MM.1S (cell line): ENCODE measurements at regions not wholly inside any gene's neighbourhood (a gene's known extent, or its start where the extent isn't known, plus 50 kb on each side); places are given as distances from the start of the nearest gene placed in this dataset.

Experiments used
- DNase-seq: peaks from one replicate; pipeline ENCODE4 v3.0.0-alpha.2; 2015
- H2AFZ ChIP-seq: fragments of 300-600 bp; sonication (generic); 2 replicates; pipeline ENCODE4 v1.6.0; 2016; ENCODE audit warnings: antibody characterized with exemption, low read length
- H3F3A ChIP-seq: fragments of 300-600 bp; sonication (generic); 2 replicates; pipeline ENCODE4 v1.6.1; 2016; ENCODE audit warnings: mild to moderate bottlenecking, antibody characterized with exemption, low read length, moderate library complexity, mixed read lengths; ENCODE audit not compliant: insufficient read depth
- H3K27ac ChIP-seq: fragments of 300-600 bp; sonication (generic); 2 replicates; pipeline ENCODE4 v1.5.1; 2016; ENCODE audit warnings: mild to moderate bottlenecking, low read length
- H3K27me3 ChIP-seq: fragments of 300-600 bp; sonication (generic); replicated peaks from 2 replicates; pipeline ENCODE4 v1.6.0; 2016; ENCODE audit warnings: low read length; ENCODE audit not compliant: insufficient read depth
- H3K36me3 ChIP-seq: fragments of 300-600 bp; sonication (generic); replicated peaks from 2 replicates; pipeline ENCODE4 v1.6.1; 2016; ENCODE audit warnings: mild to moderate bottlenecking, low read length, mixed read lengths; ENCODE audit not compliant: insufficient read depth
- H3K4me1 ChIP-seq: fragments of 300-600 bp; sonication (generic); 2 replicates; pipeline ENCODE4 v1.6.1; 2016; ENCODE audit warnings: low read length, mixed read lengths
- H3K4me2 ChIP-seq: fragments of 300-600 bp; sonication (generic); 2 replicates; pipeline ENCODE4 v1.6.0; 2016; ENCODE audit warnings: low read depth, low read length
- H3K4me3 ChIP-seq: fragments of 300-600 bp; sonication (generic); 2 replicates; pipeline ENCODE4 v1.5.1; 2016; ENCODE audit warnings: low read length, mixed read lengths
- H3K79me2 ChIP-seq: fragments of 300-600 bp; sonication (generic); 2 replicates; pipeline ENCODE4 v1.6.1; 2016; ENCODE audit warnings: mixed run types, low read length, mixed read lengths
- H3K9ac ChIP-seq: fragments of 300-600 bp; sonication (generic); 2 replicates; pipeline ENCODE4 v1.6.1; 2016; ENCODE audit warnings: low read length, mixed read lengths
- H3K9me2 ChIP-seq: fragments of 300-600 bp; sonication (generic); replicated peaks from 2 replicates; pipeline ENCODE4 v1.6.1; 2016; ENCODE audit warnings: mild to moderate bottlenecking, low read length, mixed read lengths; ENCODE audit not compliant: insufficient read depth
- H3K9me3 ChIP-seq: fragments of 300-600 bp; sonication (generic); replicated peaks from 2 replicates; pipeline ENCODE4 v1.6.1; 2016; ENCODE audit warnings: mild to moderate bottlenecking, low read length, mixed read lengths; ENCODE audit not compliant: insufficient read depth
- H4K20me1 ChIP-seq: fragments of 300-600 bp; sonication (generic); 2 replicates; pipeline ENCODE4 v1.6.1; 2016; ENCODE audit warnings: mild to moderate bottlenecking, low read length, moderate library complexity, mixed read lengths; ENCODE audit not compliant: insufficient read depth
- EZH2 ChIP-seq: fragments of 300-600 bp; sonication (generic); optimal IDR thresholded peaks from 2 replicates; pipeline ENCODE3; 2017; ENCODE audit warnings: low read depth, mild to moderate bottlenecking, antibody characterized with exemption, low read length, mixed read lengths
- EZH2phosphoT487 ChIP-seq: fragments of 300-600 bp; sonication (generic); IDR thresholded peaks from 2 replicates; pipeline ENCODE4 v1.6.1; 2018; ENCODE audit warnings: antibody characterized with exemption, low read length
- TF ChIP-seq, protein P1 (sequence below): fragments of 300-600 bp; sonication (generic); IDR thresholded peaks from 2 replicates; pipeline ENCODE4 v1.5.1; 2016; ENCODE audit warnings: antibody characterized with exemption, low read length, mixed read lengths

DNA sequence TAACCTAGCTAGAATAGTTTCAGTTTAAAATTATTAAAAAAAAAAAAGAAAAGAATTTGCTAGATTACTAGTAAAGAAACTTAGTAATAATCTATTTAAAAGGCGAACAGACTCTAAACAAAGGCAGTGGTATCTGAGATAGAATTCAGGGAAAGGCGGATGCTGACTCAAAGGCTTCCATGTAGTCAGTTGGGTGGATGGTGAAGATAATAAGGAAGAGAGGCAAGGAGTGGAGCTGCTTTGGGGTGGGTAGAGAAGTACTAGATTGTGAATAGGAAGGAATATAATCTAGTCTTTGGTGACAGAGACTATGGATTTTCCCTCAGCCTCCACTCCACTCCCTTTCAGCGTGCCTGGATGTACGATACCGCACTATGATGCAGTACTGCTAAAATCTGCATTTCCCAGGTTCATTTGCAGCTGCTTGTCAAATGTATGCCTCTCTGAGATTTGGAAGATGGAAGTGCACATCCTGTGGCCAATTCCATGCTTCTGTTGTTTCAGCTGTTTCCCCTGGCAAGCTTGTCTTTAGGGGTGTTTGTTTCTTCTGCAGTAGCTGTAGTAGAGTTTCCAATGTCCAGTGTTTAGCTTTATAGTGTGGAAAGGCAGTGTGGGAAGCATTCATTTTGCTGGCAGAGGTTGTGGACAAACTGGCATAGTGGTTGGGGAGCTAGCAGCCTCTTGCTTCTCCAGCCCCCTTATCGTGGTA, 184.6 kb upstream of the NRIP1 start:
- H3F3A ChIP-seq: no peaks in the 10 kb centered on the region
- no peak overlapping the region for H3K4me3 ChIP-seq
- H4K20me1 ChIP-seq: no peaks in the 10 kb centered on the region
- H3K9me3 ChIP-seq: no peaks in the 10 kb centered on the region
- no peak overlapping the region for H3K9ac ChIP-seq
- H2AFZ ChIP-seq: no peak overlapping the region
- H3K9me2 ChIP-seq: no peaks in the 10 kb centered on the region
- H3K4me2 ChIP-seq: no peak overlapping the region
- no peak for TF ChIP-seq EZH2phosphoT487
- TF ChIP-seq, protein P1, sequence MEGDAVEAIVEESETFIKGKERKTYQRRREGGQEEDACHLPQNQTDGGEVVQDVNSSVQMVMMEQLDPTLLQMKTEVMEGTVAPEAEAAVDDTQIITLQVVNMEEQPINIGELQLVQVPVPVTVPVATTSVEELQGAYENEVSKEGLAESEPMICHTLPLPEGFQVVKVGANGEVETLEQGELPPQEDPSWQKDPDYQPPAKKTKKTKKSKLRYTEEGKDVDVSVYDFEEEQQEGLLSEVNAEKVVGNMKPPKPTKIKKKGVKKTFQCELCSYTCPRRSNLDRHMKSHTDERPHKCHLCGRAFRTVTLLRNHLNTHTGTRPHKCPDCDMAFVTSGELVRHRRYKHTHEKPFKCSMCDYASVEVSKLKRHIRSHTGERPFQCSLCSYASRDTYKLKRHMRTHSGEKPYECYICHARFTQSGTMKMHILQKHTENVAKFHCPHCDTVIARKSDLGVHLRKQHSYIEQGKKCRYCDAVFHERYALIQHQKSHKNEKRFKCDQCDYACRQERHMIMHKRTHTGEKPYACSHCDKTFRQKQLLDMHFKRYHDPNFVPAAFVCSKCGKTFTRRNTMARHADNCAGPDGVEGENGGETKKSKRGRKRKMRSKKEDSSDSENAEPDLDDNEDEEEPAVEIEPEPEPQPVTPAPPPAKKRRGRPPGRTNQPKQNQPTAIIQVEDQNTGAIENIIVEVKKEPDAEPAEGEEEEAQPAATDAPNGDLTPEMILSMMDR: no peak
- no peak for TF ChIP-seq EZH2
- H3K27ac ChIP-seq: no peak overlapping the region
- H3K4me1 ChIP-seq: no peaks in the 10 kb centered on the region
- H3K79me2 ChIP-seq: no peaks in the 10 kb centered on the region
- no peaks in the 10 kb centered on the region for H3K36me3 ChIP-seq
- DNase-seq: no peak
- no peaks in the 10 kb centered on the region for H3K27me3 ChIP-seq

DNA sequence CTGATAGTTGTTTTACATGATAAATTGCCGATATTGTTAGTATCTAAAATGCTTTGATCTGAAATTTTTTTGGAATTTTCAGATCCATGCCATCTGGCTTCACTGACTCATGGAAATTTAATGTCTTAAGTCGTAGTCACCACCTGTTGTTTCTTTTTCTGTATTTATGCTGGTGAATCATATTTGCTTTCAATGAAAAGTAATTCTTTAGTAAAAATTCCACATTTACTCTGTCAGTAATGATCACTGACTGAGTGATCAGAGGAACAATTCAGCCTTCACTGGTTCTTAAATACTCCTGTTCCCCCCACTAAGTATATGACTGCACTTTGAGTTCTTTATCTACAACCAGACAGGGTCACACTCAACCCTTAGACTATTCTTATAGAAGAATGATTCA, 185.6 kb upstream of the NRIP1 start:
- no peaks in the 10 kb centered on the region for H3K79me2 ChIP-seq
- H3K27ac ChIP-seq: no peak overlapping the region
- H3K4me3 ChIP-seq: no peak overlapping the region
- H4K20me1 ChIP-seq: no peaks in the 10 kb centered on the region
- H3K27me3 ChIP-seq: no peaks in the 10 kb centered on the region
- H2AFZ ChIP-seq: no peak overlapping the region
- no peaks in the 10 kb centered on the region for H3K9me2 ChIP-seq
- H3F3A ChIP-seq: no peaks in the 10 kb centered on the region
- no peak for DNase-seq
- H3K9ac ChIP-seq: no peak overlapping the region
- no peak overlapping the region for H3K4me2 ChIP-seq
- TF ChIP-seq EZH2 (no peak), EZH2phosphoT487 (no peak)
- TF ChIP-seq, protein P1: no peak
- no peaks in the 10 kb centered on the region for H3K4me1 ChIP-seq
- H3K9me3 ChIP-seq: no peaks in the 10 kb centered on the region
- no peaks in the 10 kb centered on the region for H3K36me3 ChIP-seq

DNA sequence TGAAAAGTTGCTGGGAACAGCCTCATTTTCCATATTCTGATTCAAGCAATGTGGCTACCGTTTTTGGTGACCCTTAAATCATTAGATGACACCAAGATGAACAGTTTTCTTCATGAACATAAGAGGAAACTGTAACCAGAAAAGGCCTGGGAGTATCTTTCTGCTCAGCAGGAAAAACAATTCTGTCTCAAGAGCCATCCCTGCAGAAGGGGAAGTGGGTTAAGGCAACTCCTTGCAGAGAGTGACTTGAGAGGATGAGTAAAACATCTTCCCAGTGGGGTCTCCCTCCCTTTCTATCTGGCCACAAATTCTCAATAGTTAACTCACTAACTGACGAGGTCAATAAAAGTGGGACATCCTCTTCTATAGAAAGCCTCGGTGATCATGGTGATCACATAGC, 187.6 kb upstream of the NRIP1 start:
- Histone ChIP-seq H2AFZ (no peak overlapping the region), H3K27me3 (no peaks in the 10 kb centered on the region), H3K9me3 (no peaks in the 10 kb centered on the region), H3K9ac (no peak overlapping the region), H4K20me1 (no peaks in the 10 kb centered on the region), H3K4me2 (no peak overlapping the region), H3K79me2 (no peaks in the 10 kb centered on the region), H3K27ac (no peak overlapping the region), H3K9me2 (no peaks in the 10 kb centered on the region), H3K36me3 (no peaks in the 10 kb centered on the region), H3F3A (no peaks in the 10 kb centered on the region), H3K4me3 (no peak overlapping the region), H3K4me1 (no peaks in the 10 kb centered on the region)
- DNase-seq: no peak
- TF ChIP-seq EZH2phosphoT487 (no peak), EZH2 (no peak)
- TF ChIP-seq, protein P1: no peak
